ENCODE measurements at regions not wholly inside any gene's neighbourhood (a gene's known extent, or its start where the extent isn't known, plus 50 kb on each side); places are given as distances from the start of the nearest gene placed in this dataset.
"Not testable (repeated sequence)": the region's sequence is repeated elsewhere in the genome, so short reads cannot be mapped to it uniquely, and the experiment has no call there.

- H3K36me3 ChIP-seq; H3K27me3 ChIP-seq; intact Hi-C loops (cut with DNase I); H3K4me1 ChIP-seq; H3K27ac ChIP-seq; H3K4me3 ChIP-seq (replicated peaks in 1 of 3); H3K9me3 ChIP-seq; DNase-seq: not testable (repeated sequence)
- WGBS, 2 donors: no CpG with 5 or more reads among the region's 6 CpGs
These were observed 69.5 kb downstream of the NPIPA7 start for GRCh38 chr16:16448423-16448822.

- 67 to 72% methylated on average over 4 of the region's 4 CpGs for WGBS, 2 donors
These were observed 70.8 kb downstream of the NPIPA7 start for GRCh38 chr16:16449712-16450237.

GRCh38 chr16:16451721-16452410, 72.9 kb downstream of the NPIPA7 start:
- 6% methylated on average over 6 to 7 of the region's 10 CpGs for WGBS, 2 donors
- H3K36me3 ChIP-seq; H3K4me3 ChIP-seq (replicated peaks in 1 of 3); H3K27me3 ChIP-seq; DNase-seq; intact Hi-C loops (cut with DNase I); H3K27ac ChIP-seq; H3K4me1 ChIP-seq; H3K9me3 ChIP-seq: not testable (repeated sequence)

More at GRCh38 chr16:16449712-16450237, 70.8 kb downstream of the NPIPA7 start:
- H3K27me3 ChIP-seq; H3K9me3 ChIP-seq; H3K4me1 ChIP-seq; intact Hi-C loops (cut with DNase I); H3K4me3 ChIP-seq (replicated peaks in 1 of 3); H3K36me3 ChIP-seq; H3K27ac ChIP-seq; DNase-seq: not testable (repeated sequence)

DNA sequence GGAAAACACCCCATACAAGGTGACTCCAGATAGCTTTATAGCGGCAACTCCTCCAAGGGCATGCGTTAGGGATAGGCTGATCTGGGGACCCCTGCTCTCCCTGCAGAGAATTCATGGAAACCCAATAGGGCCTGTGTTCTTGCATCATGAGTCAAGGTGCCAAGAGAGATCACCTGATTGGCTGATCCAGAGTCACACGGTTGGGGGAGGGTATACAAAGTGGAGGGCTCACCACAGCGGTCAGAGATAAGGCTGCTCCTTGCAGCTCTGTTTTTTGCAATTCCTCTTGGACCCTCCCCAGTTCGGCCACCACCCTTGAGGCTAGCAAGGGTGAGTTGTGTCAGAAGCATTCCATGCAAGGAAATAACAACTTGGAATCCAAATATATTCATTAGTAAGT, 79.6 kb downstream of the NPIPA7 start:
- DNase-seq; H3K36me3 ChIP-seq; H3K27me3 ChIP-seq; H3K4me1 ChIP-seq; H3K4me3 ChIP-seq (replicated peaks in 1 of 3); H3K9me3 ChIP-seq; intact Hi-C loops (cut with DNase I); H3K27ac ChIP-seq: not testable (repeated sequence)
- WGBS, 2 donors: no CpG with 5 or more reads among the region's 5 CpGs

DNA sequence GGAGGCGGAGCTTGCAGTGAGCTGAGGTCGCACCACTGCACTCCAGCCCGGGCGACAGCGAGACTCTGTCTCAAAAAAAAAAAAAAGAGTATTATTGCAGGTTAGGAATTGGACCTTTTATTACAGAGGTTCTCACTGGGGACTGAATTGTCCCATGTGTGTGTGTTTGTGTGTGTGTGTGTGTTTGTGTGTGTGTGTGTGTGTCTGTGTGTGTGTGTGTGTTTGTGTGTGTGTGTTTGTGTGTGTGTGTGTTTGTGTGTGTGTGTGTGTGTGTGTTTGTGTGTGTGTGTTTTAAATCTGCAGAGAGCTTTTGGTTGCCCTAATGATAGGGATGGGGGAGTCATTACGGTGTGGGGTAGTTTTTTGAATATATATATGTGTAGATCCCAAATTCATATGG, 84.9 kb downstream of the NPIPA7 start:
- 89% methylated on average over 3 to 5 of the region's 6 CpGs for WGBS, 2 donors
- H3K4me1 ChIP-seq; H3K4me3 ChIP-seq (replicated peaks in 1 of 3); H3K36me3 ChIP-seq; H3K27ac ChIP-seq; H3K9me3 ChIP-seq; intact Hi-C loops (cut with DNase I); DNase-seq; H3K27me3 ChIP-seq: not testable (repeated sequence)

- 90 to 91% methylated on average over 4 of the region's 4 CpGs for WGBS, 2 donors
- H3K9me3 ChIP-seq; H3K27ac ChIP-seq; H3K4me1 ChIP-seq; intact Hi-C loops (cut with DNase I); H3K36me3 ChIP-seq; DNase-seq; H3K27me3 ChIP-seq; H3K4me3 ChIP-seq (replicated peaks in 1 of 3): not testable (repeated sequence)
These were observed 110.0 kb downstream of the NPIPA7 start for GRCh38 chr16:16488919-16489318.

DNA sequence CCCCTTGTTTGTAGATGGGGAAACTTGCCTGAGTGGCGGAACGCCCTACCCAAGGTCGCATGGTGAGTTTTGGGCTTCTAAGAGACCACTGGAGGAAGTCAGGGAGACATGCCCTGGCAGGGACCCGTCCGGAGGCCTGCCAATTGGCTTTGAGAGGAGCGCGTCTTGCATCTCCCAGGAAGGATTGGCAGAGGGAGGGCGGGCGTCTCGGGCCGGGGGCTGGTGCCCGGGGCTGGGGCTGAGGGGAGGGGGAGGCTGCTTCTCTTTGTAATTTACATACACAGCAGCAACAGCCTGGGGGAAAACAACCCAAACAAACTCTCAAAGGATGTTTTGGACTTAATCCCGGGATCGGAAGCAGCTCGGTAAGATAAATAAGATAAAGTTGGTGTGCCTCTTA, 110.5 kb downstream of the NPIPA7 start:
- H3K36me3 ChIP-seq; H3K4me1 ChIP-seq; H3K9me3 ChIP-seq; DNase-seq; H3K4me3 ChIP-seq (replicated peaks in 1 of 3); H3K27me3 ChIP-seq; intact Hi-C loops (cut with DNase I); H3K27ac ChIP-seq: not testable (repeated sequence)
- WGBS, 2 donors: no CpG with 5 or more reads among the region's 15 CpGs

DNA sequence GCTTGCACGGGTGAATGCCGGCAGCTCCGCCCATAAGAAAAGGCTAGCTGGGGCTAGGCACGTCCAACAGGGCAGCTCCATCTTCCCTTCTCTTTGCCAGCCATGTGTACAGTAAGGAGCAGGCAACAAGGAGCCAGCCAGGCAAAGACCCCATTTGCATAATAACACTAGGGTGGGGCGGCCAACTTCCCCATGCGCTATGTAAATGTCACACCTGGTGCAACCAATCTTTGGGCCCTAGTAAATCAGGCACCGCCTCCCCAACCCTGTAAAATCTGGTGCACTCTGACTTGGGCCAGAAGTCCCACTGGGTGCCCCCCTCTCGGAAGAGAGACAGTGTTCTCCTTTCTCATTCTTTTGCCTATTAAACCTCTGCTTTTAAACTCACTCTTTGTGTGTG, 115.2 kb downstream of the NPIPA7 start:
- 60% methylated on average over 2 of the region's 8 CpGs; no CpG with 5 or more reads in 1 of the 2 donors for WGBS, 2 donors
- H3K36me3 ChIP-seq; H3K4me3 ChIP-seq (replicated peaks in 1 of 3); intact Hi-C loops (cut with DNase I); H3K4me1 ChIP-seq; H3K27me3 ChIP-seq; H3K9me3 ChIP-seq; H3K27ac ChIP-seq; DNase-seq: not testable (repeated sequence)

GRCh38 chr16:16494998-16495397, 116.1 kb downstream of the NPIPA7 start:
- H3K9me3 ChIP-seq; H3K4me3 ChIP-seq (replicated peaks in 1 of 3); intact Hi-C loops (cut with DNase I); H3K27ac ChIP-seq; H3K4me1 ChIP-seq; DNase-seq; H3K36me3 ChIP-seq; H3K27me3 ChIP-seq: not testable (repeated sequence)
- WGBS, 2 donors: no CpG with 5 or more reads among the region's 11 CpGs

GRCh38 chr16:16499875-16500274, 120.9 kb downstream of the NPIPA7 start:
- H3K4me3 ChIP-seq (replicated peaks in 1 of 3); H3K4me1 ChIP-seq; intact Hi-C loops (cut with DNase I); H3K27ac ChIP-seq; H3K27me3 ChIP-seq; H3K9me3 ChIP-seq; DNase-seq; H3K36me3 ChIP-seq: not testable (repeated sequence)
- no CpG with 5 or more reads among the region's 8 CpGs for WGBS, 2 donors

- H3K4me1 ChIP-seq; intact Hi-C loops (cut with DNase I); H3K36me3 ChIP-seq; H3K4me3 ChIP-seq (replicated peaks in 1 of 3); DNase-seq; H3K9me3 ChIP-seq; H3K27ac ChIP-seq; H3K27me3 ChIP-seq: not testable (repeated sequence)
- no CpG with 5 or more reads among the region's 1 CpG for WGBS, 2 donors
These were observed 128.1 kb downstream of the NPIPA7 start for GRCh38 chr16:16507041-16507440.

GRCh38 chr16:16508344-16508743, 129.4 kb downstream of the NPIPA7 start:
- H3K4me1 ChIP-seq; H3K4me3 ChIP-seq (replicated peaks in 1 of 3); H3K36me3 ChIP-seq; DNase-seq; H3K27me3 ChIP-seq; intact Hi-C loops (cut with DNase I); H3K9me3 ChIP-seq; H3K27ac ChIP-seq: not testable (repeated sequence)
- WGBS, 2 donors: no CpG with 5 or more reads among the region's 2 CpGs

DNA sequence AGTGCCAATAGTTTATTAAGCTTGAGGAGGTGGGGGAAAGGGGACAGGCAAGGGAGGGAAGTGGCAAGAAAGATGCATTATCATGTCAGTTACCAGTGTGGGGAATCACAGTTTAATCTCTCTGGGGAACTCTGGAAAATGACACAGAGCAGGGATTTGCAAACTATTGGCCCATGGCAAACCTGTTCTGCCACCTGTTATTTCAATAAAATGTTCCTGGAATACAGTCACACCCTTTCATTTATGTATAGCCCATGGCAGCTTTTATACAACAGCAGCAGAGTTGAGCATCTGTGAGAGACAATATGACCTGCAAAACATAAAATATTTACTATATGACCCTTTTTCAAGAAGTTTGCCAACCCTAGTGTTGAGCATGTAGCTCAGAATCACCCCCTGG, 140.5 kb downstream of the NPIPA7 start:
- intact Hi-C loops (cut with DNase I); H3K36me3 ChIP-seq; H3K27me3 ChIP-seq; DNase-seq; H3K4me3 ChIP-seq (replicated peaks in 1 of 3); H3K27ac ChIP-seq; H3K9me3 ChIP-seq; H3K4me1 ChIP-seq: not testable (repeated sequence)
